Stimulated activated naive B cell treated with anti-CD40 and anti-IgM and Interleukin-4, amounts not matched to agents 10 μg/mL and 1 μg/mL and 100 μg/mL, for 72 hours (primary cell): ENCODE measurements at regions not wholly inside any gene's neighbourhood (a gene's known extent, or its start where the extent isn't known, plus 50 kb on each side); places are given as distances from the start of the nearest gene placed in this dataset.

ENCODE experiments used
- ATAC-seq, 2 donors: fragments of 150-1000 bp; cut with Tn5 transposase; replicated peaks; 2 replicates each; pipeline ENCODE4 v1.10.0; 2021; ENCODE audit warnings: moderate library complexity in 1 of 2
- DNase-seq: peaks from one replicate; pipeline ENCODE4 v3.0.0; 2021
- H3K27ac Mint-ChIP-seq: one replicate; pipeline ENCODE4 v1.8.0; 2022; ENCODE audit warnings: mild to moderate bottlenecking, mixed read lengths
- H3K27me3 Mint-ChIP-seq, 2 donors: one replicate each; pipeline ENCODE4 v1.8.0; 2022; ENCODE audit warnings: mixed read lengths in 2 of 2
- H3K36me3 Mint-ChIP-seq, 2 donors: one replicate each; pipeline ENCODE4 v1.8.0; 2022; ENCODE audit warnings: mixed read lengths in 2 of 2, mild to moderate bottlenecking in 1 of 2
- H3K4me1 Mint-ChIP-seq, 2 donors: one replicate each; pipeline ENCODE4 v1.8.0; 2022; ENCODE audit warnings: mixed read lengths in 2 of 2, mild to moderate bottlenecking in 1 of 2
- H3K4me3 Mint-ChIP-seq, 2 donors: one replicate each; pipeline ENCODE4 v1.8.0; 2022; ENCODE audit warnings: mild to moderate bottlenecking in 2 of 2, mixed read lengths in 2 of 2, moderate library complexity in 1 of 2
- H3K9me3 Mint-ChIP-seq, 2 donors: one replicate each; pipeline ENCODE4 v1.8.0; 2022; ENCODE audit warnings: mixed read lengths in 2 of 2, mild to moderate bottlenecking in 1 of 2

DNA sequence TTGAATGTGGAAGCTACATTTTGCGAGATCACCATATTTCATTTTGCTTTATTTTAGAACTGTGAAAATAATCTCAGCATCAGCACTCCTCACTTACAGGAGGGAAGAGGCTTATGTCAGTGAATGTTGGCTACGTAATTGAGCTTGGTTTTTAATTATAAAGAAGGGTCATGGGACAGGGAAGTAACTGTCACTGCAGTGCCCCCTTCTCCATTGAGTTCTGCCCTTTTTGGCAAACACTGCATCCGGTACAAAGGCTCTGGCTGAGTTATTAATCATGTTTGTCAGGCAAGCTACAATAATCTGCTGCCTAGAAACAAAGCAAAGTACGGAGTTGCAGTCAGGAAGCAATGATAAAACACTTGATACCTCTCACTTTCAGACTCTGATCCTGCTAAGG lies 546.7 kb downstream of the SNAPC1 start:
- H3K4me1 Mint-ChIP-seq: no peaks in the 10 kb centered on the region
- no peaks in the 10 kb centered on the region for H3K27me3 Mint-ChIP-seq
- no peak overlapping the region for H3K27ac Mint-ChIP-seq
- ATAC-seq (no peak), DNase-seq (no peak)
- no peak overlapping the region for H3K4me3 Mint-ChIP-seq
- no peaks in the 10 kb centered on the region for H3K9me3 Mint-ChIP-seq
- H3K36me3 Mint-ChIP-seq: no peaks in the 10 kb centered on the region

DNA sequence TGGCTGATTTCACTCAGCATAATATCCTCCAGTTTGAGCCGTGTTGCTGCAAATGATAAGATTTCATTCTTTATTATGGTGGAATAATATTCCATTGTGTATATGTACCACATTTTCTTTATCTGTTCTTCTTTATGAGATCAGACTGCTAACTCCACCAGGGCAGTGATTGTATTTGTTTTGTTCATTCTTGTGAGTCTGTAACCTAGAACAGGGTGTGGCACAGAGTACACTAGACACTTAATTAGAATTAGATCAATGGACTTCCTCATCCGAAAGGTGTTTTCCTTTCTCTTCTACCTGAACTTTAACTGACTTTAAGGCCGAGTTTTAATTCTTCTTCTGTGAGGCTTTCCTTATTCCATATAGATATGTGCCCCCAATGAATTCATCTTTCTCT lies 551.0 kb downstream of the SNAPC1 start:
- Mint-ChIP-seq H3K4me3 (no peak overlapping the region), H3K4me1 (no peaks in the 10 kb centered on the region), H3K27ac (no peak overlapping the region), H3K9me3 (no peaks in the 10 kb centered on the region), H3K36me3 (no peaks in the 10 kb centered on the region), H3K27me3 (no peaks in the 10 kb centered on the region)
- ATAC-seq: no peak
- DNase-seq: no peak

DNA sequence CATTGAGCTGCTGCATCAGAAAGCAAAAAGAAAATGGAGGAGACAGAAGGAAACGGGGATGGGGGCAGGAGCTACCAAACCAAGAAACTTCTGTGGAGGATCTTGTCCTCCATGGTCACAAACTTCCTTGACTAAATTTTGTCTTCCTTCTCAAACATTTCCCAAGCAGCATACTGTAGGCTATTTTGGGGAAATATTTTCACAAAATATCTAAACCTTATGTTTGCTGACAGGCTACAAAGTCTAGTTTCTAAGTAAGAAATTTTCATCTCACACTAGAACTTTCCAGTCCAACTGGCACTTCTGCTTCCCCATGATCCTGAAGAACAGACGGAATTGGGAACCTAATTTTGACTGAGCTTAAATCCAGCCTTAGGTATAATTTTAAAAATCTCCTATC lies 552.0 kb downstream of the SNAPC1 start:
- ATAC-seq (no peak), DNase-seq (no peak)
- Mint-ChIP-seq H3K36me3 (no peaks in the 10 kb centered on the region), H3K27me3 (no peaks in the 10 kb centered on the region), H3K4me1 (no peaks in the 10 kb centered on the region), H3K4me3 (no peak overlapping the region), H3K9me3 (no peaks in the 10 kb centered on the region), H3K27ac (no peak overlapping the region)

DNA sequence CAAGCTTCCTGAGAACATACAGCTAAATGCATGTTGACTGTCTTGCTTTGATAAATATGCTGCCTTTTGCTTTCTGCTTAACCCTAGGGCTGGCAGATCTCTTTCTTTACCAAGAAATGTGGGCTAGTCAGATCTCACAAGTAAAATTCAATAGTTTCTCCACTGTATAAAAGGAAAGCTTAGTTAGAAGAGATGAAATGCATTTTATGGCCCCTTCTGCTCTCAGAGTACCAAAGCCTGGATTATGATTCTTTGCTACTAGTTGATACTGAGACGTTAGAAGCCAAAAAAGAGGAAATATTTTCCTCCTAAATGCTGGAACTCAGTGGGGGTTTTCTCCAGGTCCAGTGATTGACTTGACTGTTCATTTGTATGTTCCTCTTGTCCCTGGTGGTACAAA lies 552.7 kb downstream of the SNAPC1 start:
- Mint-ChIP-seq H3K4me1 (no peaks in the 10 kb centered on the region), H3K36me3 (no peaks in the 10 kb centered on the region), H3K9me3 (no peaks in the 10 kb centered on the region), H3K27me3 (no peaks in the 10 kb centered on the region), H3K4me3 (no peak overlapping the region), H3K27ac (no peak overlapping the region)
- ATAC-seq (no peak), DNase-seq (no peak)

DNA sequence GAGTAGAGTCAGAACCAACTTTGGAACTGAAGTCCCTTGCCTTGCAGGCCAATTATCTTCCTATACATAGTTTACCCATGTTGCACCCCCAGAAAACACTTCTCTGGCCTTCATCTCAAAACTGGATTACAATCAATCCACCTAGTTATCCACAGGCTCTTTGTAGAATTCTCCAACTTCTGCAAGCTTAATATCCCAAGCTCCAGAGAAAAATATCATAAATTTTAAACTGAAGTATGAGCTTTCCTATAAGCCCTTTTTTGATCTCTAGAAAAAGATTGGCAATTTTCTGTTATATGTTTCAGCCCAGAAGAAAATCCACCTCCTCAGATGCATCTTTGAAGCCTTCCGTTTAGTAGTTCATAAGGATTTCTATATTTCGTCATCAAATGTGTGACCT lies 553.4 kb downstream of the SNAPC1 start:
- no peak for DNase-seq
- Mint-ChIP-seq H3K4me3 (no peak overlapping the region), H3K4me1 (no peaks in the 10 kb centered on the region), H3K9me3 (no peaks in the 10 kb centered on the region), H3K27me3 (no peaks in the 10 kb centered on the region), H3K27ac (no peak overlapping the region), H3K36me3 (no peaks in the 10 kb centered on the region)
- no peak for ATAC-seq

DNA sequence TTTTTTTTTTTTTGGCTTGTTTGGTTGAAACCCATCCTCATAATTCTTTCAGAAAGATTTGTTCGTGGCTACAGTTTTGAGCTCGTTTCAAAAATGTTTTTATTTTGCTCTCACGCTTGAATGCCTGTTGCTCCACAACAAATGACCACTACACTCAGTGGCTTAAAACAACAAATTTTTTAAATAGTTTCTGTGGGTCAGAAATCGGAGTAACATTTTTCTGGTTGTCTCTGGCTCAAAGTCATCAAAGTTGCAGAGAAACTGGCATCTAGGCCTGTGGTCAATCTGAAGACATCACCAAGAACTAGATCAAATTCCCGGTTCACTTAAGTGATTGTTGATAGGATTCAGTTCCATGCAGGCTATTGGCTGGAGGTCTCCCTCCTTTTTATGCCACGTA lies 560.0 kb downstream of the SNAPC1 start:
- no peak overlapping the region for H3K4me3 Mint-ChIP-seq
- no peaks in the 10 kb centered on the region for H3K4me1 Mint-ChIP-seq
- DNase-seq: no peak
- no peaks in the 10 kb centered on the region for H3K36me3 Mint-ChIP-seq
- H3K27ac Mint-ChIP-seq: no peak overlapping the region
- peaks cover 5 to 10% of the 10 kb centered on the region in 2 donors for H3K9me3 Mint-ChIP-seq
- ATAC-seq: no peak
- H3K27me3 Mint-ChIP-seq: no peaks in the 10 kb centered on the region

DNA sequence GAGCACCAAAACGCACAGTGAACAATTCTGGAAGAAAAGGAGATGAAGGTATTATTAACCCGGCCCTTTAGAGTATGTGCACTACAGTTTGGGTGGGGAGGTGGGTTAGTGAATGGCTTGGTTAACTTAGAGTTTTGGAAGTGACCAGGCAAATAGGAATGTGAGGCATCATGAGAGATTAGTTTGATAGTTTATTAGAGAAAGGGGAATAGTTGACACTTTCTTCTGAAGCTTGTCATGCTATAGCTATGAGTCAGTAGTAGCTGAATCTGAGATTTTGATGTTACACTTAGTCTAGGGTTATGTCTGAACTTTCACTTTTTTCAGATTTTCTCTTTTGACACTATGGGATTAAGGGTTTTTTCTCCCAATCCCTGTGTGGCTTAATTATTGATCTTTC lies 567.2 kb downstream of the SNAPC1 start:
- H3K27ac Mint-ChIP-seq: no peak overlapping the region
- no peaks in the 10 kb centered on the region for H3K4me1 Mint-ChIP-seq
- no peaks in the 10 kb centered on the region for H3K36me3 Mint-ChIP-seq
- H3K4me3 Mint-ChIP-seq: no peak overlapping the region
- H3K27me3 Mint-ChIP-seq: no peaks in the 10 kb centered on the region
- peaks cover 11 to 14% of the 10 kb centered on the region in 2 donors for H3K9me3 Mint-ChIP-seq
- no peak for DNase-seq
- ATAC-seq: no peak

DNA sequence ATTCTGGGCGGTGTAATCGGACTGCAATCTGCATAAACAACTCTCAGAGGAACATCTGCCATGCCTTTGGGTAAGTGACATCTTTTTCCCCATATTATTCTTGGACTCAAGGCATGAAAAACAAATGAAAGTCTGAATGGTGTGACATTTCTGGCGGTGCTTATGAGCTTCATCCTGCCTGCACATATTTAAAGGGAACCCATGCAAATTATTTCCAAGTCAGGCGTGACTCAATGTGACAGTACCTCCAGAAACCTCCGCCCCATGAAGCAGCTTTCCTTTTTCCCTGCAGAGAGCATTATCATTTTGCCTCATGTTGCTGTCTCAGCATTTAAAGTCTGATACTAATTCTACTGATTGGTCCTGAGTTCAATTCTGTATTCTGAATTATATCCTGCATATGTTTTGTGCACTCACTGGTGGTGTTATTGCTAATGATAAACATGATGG lies 585.4 kb downstream of the SNAPC1 start:
- H3K27me3 Mint-ChIP-seq: no peaks in the 10 kb centered on the region
- ATAC-seq: no peak
- peaks cover 5 to 6% of the 10 kb centered on the region in 2 donors for H3K9me3 Mint-ChIP-seq
- H3K4me3 Mint-ChIP-seq: no peak overlapping the region
- no peaks in the 10 kb centered on the region for H3K36me3 Mint-ChIP-seq
- H3K4me1 Mint-ChIP-seq: no peaks in the 10 kb centered on the region
- H3K27ac Mint-ChIP-seq: no peak overlapping the region
- no peak for DNase-seq

DNA sequence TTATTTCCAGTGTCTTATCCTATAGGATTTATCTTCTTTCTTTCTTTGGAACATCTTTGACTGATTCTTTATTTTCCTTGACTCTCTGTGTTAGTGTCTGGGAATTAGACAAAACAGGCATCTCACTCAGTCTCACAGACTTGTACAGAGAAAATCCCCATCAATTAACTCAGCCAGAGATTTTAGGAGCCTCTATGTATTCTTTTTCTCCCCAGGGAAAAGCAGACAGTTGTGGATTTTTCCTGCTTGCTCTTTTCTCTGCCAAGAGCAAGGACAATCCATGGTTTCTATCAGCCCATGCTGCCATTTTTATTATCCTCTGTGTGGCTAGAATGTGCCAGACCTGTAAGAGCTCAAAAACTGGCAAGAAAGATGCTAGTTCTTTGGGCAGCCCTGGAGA lies 595.1 kb downstream of the SNAPC1 start:
- ATAC-seq (no peak), DNase-seq (no peak)
- Mint-ChIP-seq H3K9me3 (peaks cover 14 to 17% of the 10 kb centered on the region in 2 donors), H3K27me3 (no peaks in the 10 kb centered on the region), H3K27ac (no peak overlapping the region), H3K4me3 (no peak overlapping the region), H3K4me1 (no peaks in the 10 kb centered on the region), H3K36me3 (no peaks in the 10 kb centered on the region)

DNA sequence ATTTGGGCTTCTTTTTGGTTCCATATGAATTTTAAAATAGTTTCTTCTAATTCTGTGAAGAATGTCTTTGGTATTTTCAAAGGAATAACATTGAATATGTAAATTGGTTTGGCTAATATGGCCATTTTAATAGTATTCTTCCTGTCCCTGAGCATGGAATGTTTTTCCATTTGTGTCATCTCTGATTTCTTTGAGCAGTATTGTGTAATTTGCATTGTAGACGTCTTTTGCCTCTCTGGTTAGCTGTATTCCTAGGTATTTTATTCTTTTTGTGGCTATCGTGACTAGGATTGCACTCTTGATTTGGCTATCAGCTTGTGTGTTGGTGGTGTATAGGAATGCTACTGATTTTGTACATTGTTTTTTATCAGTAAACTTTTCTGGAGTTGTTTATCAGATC lies 601.9 kb downstream of the SNAPC1 start:
- Mint-ChIP-seq H3K27ac (no peak overlapping the region), H3K36me3 (no peaks in the 10 kb centered on the region), H3K9me3 (peaks cover 3 to 4% of the 10 kb centered on the region in 2 donors), H3K4me3 (no peak overlapping the region), H3K4me1 (no peaks in the 10 kb centered on the region), H3K27me3 (no peaks in the 10 kb centered on the region)
- ATAC-seq: no peak
- no peak for DNase-seq

DNA sequence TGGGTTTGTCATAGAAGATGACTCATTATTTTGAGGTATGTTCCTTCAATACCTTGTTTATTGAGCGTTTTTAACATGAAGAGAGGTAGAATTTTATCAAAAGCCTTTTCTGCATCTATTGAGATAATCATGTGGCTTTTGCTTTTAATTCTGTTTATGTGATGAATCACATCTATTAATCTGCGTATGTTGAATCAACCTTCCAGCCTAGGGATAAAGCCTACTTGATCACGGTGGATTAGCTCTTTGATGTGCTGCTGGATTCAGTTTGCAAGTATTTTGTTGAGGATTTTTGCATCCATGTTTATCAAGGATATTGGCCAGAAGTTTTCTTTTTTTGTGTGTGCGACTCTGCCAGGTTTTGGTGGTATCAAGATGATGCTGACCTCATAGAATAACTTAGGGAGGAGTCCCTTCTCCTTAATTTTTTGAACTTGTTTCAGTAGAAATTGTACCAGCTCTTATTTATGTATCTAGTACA lies 602.6 kb downstream of the SNAPC1 start:
- DNase-seq (no peak), ATAC-seq (no peak)
- Mint-ChIP-seq H3K4me3 (no peak overlapping the region), H3K4me1 (no peaks in the 10 kb centered on the region), H3K9me3 (peaks cover 3 to 4% of the 10 kb centered on the region in 2 donors), H3K36me3 (no peaks in the 10 kb centered on the region), H3K27me3 (no peaks in the 10 kb centered on the region), H3K27ac (no peak overlapping the region)

DNA sequence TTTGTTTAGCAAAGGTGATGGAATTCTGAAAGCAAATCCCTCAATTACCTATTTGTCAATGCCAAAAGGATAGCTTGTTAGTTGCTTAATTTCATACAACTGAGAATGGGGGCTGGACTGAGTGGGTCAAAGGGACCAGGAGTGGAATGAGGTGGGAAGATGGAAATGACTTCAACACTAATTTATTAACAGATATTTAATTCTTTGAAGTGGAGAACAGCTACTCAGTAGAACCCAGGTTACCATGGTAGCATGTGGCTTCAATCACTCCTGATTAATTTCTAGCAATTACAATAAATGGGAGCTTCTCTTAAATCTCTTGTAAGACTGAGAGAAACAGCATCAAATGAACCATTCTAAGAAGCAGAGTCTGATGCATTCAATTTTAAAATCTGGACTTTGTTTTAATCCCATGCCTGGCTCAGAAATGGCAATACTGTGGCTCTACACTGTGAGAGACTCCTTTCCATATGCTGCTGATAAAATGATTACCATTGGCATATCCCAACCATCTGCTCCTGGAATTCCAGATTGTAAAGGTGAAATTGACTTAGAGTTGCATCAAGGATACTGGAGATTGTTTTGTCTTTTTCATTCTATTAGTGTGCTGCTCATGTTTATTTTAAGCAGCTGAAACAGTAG lies 607.8 kb downstream of the SNAPC1 start:
- DNase-seq: no peak
- Mint-ChIP-seq H3K4me3 (no peak overlapping the region), H3K4me1 (no peaks in the 10 kb centered on the region), H3K9me3 (no peaks in the 10 kb centered on the region), H3K36me3 (no peaks in the 10 kb centered on the region), H3K27ac (no peak overlapping the region), H3K27me3 (no peaks in the 10 kb centered on the region)
- no peak for ATAC-seq

DNA sequence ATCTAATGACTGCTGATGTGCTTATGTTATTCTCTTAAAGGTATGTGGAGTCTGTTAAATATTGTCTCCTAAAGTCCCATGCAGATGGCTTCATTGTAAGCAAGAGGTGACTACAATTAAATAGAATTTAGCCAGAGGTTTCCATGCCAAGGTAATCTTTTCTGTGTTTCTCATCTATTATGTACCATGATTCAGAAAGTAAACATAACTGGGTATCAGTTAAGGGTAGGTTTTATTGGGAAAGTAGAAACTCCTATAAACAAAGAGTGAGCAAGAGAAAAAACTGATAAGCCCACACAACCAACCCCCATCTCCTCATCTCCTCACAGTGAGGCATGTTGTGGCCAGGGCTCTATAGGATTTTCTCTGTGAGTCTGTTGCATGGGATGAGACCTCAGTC lies 611.7 kb downstream of the SNAPC1 start:
- Mint-ChIP-seq H3K27me3 (no peaks in the 10 kb centered on the region), H3K4me3 (no peak overlapping the region), H3K27ac (no peak overlapping the region), H3K4me1 (no peaks in the 10 kb centered on the region), H3K36me3 (peaks cover 0 to 3% of the 10 kb centered on the region in 2 donors), H3K9me3 (peaks cover 9 to 15% of the 10 kb centered on the region in 2 donors)
- ATAC-seq (no peak), DNase-seq (no peak)

DNA sequence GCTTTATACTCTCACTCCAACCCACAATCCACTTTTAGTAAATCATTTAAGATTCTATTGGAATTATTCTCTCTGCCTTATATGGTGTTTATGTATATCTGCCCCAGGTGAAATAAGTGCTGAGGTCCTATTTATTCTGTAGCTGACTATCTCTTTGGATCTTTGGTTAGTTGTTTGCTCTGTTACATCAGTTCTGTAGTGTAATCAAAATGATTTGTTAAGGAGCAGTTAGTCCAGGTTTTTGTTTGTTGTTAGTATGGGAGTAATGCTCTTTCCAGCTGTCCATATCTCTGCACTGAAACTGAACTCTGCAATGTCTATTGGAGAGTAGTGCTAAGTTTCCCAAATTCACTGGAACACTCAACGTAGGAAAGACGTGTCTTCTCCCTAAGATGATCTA lies 615.8 kb downstream of the SNAPC1 start:
- ATAC-seq (no peak), DNase-seq (no peak)
- peaks cover 9 to 15% of the 10 kb centered on the region in 2 donors for H3K9me3 Mint-ChIP-seq
- H3K36me3 Mint-ChIP-seq: peaks cover 0 to 3% of the 10 kb centered on the region in 2 donors
- no peak overlapping the region for H3K27ac Mint-ChIP-seq
- H3K27me3 Mint-ChIP-seq: no peaks in the 10 kb centered on the region
- no peaks in the 10 kb centered on the region for H3K4me1 Mint-ChIP-seq
- H3K4me3 Mint-ChIP-seq: no peak overlapping the region

DNA sequence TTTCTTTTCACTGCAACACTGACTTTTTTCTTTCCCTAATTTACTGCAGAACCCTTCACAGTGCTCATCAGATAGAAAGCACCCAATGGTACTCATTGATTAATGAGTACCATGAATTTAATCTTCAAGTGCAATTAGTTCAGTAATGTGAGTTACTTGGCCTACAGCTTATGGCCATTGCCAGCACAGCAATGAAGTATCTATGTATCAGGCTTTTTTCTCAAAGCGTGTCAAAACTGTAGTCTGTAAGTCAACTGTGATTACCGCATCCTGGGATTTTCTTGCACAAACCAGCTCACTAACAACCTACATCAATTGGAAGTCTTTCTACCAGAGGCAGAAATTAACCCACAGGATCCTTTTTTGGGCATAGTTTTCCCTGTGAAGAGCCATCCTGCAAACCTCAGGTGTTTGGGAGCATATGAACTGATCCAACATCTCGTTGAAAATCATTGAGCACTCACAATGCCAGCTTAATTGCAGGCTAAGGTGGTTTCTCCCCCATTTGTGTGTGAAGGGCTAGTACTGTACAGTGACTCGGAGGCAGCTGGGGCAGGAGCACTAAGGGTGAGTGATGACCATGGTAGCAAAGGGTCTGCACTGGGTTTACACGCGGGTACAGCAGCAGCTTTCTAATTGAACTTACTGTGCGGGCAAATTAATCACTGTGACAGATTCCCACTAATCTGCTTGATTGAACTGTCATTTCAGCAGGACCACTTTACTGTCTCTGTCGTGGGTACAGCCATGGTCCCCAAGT lies 619.3 kb downstream of the SNAPC1 start:
- peaks cover 0 to 3% of the 10 kb centered on the region in 2 donors for H3K36me3 Mint-ChIP-seq

More for the DNA sequence above, 619.3 kb downstream of the SNAPC1 start:
- ATAC-seq: no peak
- peaks cover 14 to 16% of the 10 kb centered on the region in 2 donors for H3K9me3 Mint-ChIP-seq
- H3K27ac Mint-ChIP-seq: no peak overlapping the region
- H3K4me3 Mint-ChIP-seq: no peak overlapping the region
- no peaks in the 10 kb centered on the region for H3K27me3 Mint-ChIP-seq
- DNase-seq: no peak
- H3K4me1 Mint-ChIP-seq: no peaks in the 10 kb centered on the region
